Nephron progenitor cell (in vitro differentiated cells): ENCODE measurements at regions not wholly inside any gene's neighbourhood (a gene's known extent, or its start where the extent isn't known, plus 50 kb on each side); places are given as distances from the start of the nearest gene placed in this dataset.

Experiments
- DNase-seq: peaks from one replicate; pipeline ENCODE4 v3.0.0; 2021
- H3K27ac Mint-ChIP-seq: 2 replicates; pipeline ENCODE4 v1.8.0; 2021; ENCODE audit warnings: mild to moderate bottlenecking, moderate library complexity, mixed read lengths
- H3K27me3 Mint-ChIP-seq: 2 replicates; pipeline ENCODE4 v1.8.0; 2021; ENCODE audit warnings: mild to moderate bottlenecking, low read depth, mixed read lengths; ENCODE audit not compliant: poor library complexity
- H3K36me3 Mint-ChIP-seq: 2 replicates; pipeline ENCODE4 v1.8.0; 2021; ENCODE audit warnings: low read depth, mixed read lengths
- H3K4me1 Mint-ChIP-seq: 2 replicates; pipeline ENCODE4 v1.8.0; 2021; ENCODE audit warnings: mixed read lengths
- H3K4me3 Mint-ChIP-seq: 2 replicates; pipeline ENCODE4 v1.8.0; 2021; ENCODE audit warnings: mild to moderate bottlenecking, moderate library complexity, mixed read lengths
- H3K9me3 Mint-ChIP-seq: 2 replicates; pipeline ENCODE4 v1.8.0; 2021; ENCODE audit warnings: mild to moderate bottlenecking, moderate library complexity, mixed read lengths
- TF ChIP-seq, protein P1 (sequence below): fragments of 200-600 bp; sonication (generic); IDR thresholded peaks from 2 replicates; pipeline ENCODE4 v1.5.0; 2021; ENCODE audit warnings: antibody characterized with exemption

- H3K27ac Mint-ChIP-seq = no peak overlapping the region
- H3K4me1 Mint-ChIP-seq = no peaks in the 10 kb centered on the region
- DNase-seq = no peak
Measured at GRCh38 chr18:5669585-5669984, 125.8 kb upstream of the EPB41L3 start.

DNA sequence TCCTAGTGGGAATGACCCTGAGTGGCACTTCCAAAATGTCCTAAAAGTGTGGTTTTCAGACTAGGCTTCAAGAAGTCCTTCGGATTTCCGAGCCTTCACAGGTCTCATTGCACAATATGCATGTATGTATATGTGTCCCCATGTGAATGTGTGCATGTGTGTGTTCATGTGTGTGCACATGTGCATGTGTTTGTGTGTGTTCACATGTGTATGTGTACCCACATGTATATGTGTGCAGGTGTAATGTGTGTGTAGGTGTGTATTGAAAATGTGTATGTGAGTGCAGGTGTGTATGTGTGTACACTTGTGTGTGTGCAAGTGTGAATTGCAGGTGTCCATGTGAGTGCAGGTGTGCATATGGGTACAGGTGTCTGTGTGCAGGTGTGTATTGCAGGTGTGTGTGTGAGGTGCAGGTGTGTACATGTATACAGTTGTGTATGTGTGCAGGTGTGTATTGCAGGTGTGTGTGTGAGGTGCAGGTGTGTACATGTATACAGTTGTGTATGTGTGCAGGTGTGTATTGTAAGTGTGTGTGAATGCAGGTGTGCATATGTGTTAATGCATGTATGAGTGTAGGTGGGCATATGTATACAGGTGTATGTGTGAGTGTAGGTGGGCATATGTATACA is 124.4 kb upstream of the EPB41L3 start:
- Mint-ChIP-seq H3K4me3 (no peak overlapping the region), H3K4me1 (no peaks in the 10 kb centered on the region), H3K9me3 (peaks cover 3% of the 10 kb centered on the region), H3K27ac (no peak overlapping the region), H3K27me3 (peaks cover 6% of the 10 kb centered on the region), H3K36me3 (no peaks in the 10 kb centered on the region)
- DNase-seq = no peak
- TF ChIP-seq, protein P1, sequence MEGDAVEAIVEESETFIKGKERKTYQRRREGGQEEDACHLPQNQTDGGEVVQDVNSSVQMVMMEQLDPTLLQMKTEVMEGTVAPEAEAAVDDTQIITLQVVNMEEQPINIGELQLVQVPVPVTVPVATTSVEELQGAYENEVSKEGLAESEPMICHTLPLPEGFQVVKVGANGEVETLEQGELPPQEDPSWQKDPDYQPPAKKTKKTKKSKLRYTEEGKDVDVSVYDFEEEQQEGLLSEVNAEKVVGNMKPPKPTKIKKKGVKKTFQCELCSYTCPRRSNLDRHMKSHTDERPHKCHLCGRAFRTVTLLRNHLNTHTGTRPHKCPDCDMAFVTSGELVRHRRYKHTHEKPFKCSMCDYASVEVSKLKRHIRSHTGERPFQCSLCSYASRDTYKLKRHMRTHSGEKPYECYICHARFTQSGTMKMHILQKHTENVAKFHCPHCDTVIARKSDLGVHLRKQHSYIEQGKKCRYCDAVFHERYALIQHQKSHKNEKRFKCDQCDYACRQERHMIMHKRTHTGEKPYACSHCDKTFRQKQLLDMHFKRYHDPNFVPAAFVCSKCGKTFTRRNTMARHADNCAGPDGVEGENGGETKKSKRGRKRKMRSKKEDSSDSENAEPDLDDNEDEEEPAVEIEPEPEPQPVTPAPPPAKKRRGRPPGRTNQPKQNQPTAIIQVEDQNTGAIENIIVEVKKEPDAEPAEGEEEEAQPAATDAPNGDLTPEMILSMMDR = no peak

More at GRCh38 chr18:5669585-5669984, 125.8 kb upstream of the EPB41L3 start:
- Mint-ChIP-seq H3K27me3 (peaks cover 6% of the 10 kb centered on the region), H3K9me3 (peaks cover 3% of the 10 kb centered on the region), H3K36me3 (no peaks in the 10 kb centered on the region), H3K4me3 (no peak overlapping the region)
- TF ChIP-seq, protein P1 = no peak

- Mint-ChIP-seq H3K27ac (no peak overlapping the region), H3K36me3 (no peaks in the 10 kb centered on the region), H3K4me1 (no peaks in the 10 kb centered on the region), H3K4me3 (no peak overlapping the region), H3K27me3 (peaks cover 6% of the 10 kb centered on the region), H3K9me3 (peaks cover 3% of the 10 kb centered on the region)
- TF ChIP-seq, protein P1 = no peak
- no peak for DNase-seq
Measured at GRCh38 chr18:5667356-5667755, 123.6 kb upstream of the EPB41L3 start.

GRCh38 chr18:5662586-5663090 is 118.8 kb upstream of the EPB41L3 start:
- Mint-ChIP-seq H3K4me3 (no peak overlapping the region), H3K27me3 (peaks cover 6% of the 10 kb centered on the region), H3K4me1 (no peaks in the 10 kb centered on the region), H3K9me3 (peaks cover 3% of the 10 kb centered on the region), H3K36me3 (no peaks in the 10 kb centered on the region), H3K27ac (no peak overlapping the region)
- TF ChIP-seq, protein P1 = no peak
- DNase-seq = no peak

DNA sequence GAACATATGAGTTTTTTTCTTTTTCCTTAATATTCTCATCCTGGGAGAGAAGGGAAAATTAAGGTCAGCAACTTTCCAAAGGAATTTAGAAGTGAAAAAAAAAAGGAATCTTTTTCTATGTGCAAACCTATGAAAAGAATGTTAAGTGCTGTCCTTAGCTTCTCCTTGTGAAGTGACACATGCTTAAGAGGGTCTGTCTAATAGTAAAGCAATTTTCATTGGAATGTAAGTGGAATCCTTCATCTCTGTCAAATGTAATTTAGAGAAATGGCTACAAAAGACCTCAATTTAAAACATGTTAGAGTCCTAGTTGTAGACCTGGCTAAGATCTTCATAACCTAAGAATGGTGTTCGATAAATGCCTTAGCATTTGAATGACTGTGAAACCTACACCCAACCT is 117.4 kb upstream of the EPB41L3 start:
- Mint-ChIP-seq H3K36me3 (no peaks in the 10 kb centered on the region), H3K4me3 (no peak overlapping the region), H3K27me3 (peaks cover 6% of the 10 kb centered on the region), H3K27ac (no peak overlapping the region), H3K4me1 (no peaks in the 10 kb centered on the region), H3K9me3 (peaks cover 3% of the 10 kb centered on the region)
- TF ChIP-seq, protein P1 = no peak
- no peak for DNase-seq

DNA sequence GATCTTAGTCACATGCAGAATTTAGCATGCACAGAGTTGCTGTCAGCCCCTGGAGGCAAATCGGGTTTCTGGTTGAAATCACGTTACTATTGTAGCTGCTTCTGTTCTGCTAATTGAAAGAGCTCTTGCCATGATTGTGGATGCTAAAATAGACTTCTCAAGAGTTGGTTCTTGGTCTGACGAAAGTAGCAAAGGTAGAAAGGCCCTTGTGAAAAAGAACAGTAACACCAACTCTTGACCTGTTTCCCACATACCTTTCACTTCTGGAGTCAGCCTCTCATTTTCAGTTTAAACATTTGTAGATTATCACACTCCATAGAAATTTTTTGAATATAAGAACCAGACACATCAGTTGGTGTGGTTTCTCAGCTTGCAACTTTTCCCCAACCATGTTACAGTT is 110.0 kb upstream of the EPB41L3 start:
- Mint-ChIP-seq H3K27ac (no peak overlapping the region), H3K9me3 (no peaks in the 10 kb centered on the region), H3K36me3 (no peaks in the 10 kb centered on the region), H3K4me3 (no peak overlapping the region), H3K27me3 (no peaks in the 10 kb centered on the region), H3K4me1 (no peaks in the 10 kb centered on the region)
- TF ChIP-seq, protein P1 = no peak
- no peak for DNase-seq
